Upper lobe of left lung (tissue), 6 donors: ENCODE measurements at regions not wholly inside any gene's neighbourhood (a gene's known extent, or its start where the extent isn't known, plus 50 kb on each side); places are given as distances from the start of the nearest gene placed in this dataset.

Experiments used
- ATAC-seq, 2 donors: fragments of 200-7000 bp; cut with Tn5 transposase; one replicate each; pipeline ENCODE4 v1.9.1; 2022; ENCODE audit warnings: mild to moderate bottlenecking in 2 of 2, moderate library complexity in 2 of 2; ENCODE audit not compliant: low FRiP score in 2 of 2
- DNase-seq, 2 donors: peaks; one replicate each; pipeline ENCODE4 v3.0.0-alpha.2; 2019 to 2020
- H3K27ac ChIP-seq, 4 donors: fragments of 200-600 bp; sonication (generic); one replicate each; pipeline ENCODE4 v1.5.1; 2016 to 2019
- H3K27me3 ChIP-seq, 4 donors: fragments of 200-600 bp; sonication (generic); one replicate each; pipeline ENCODE4 v1.5.1; 2017 to 2019
- H3K36me3 ChIP-seq, 4 donors: fragments of 200-600 bp; sonication (generic); one replicate each; pipeline ENCODE4 v1.5.1; 2016 to 2019
- H3K4me1 ChIP-seq, 4 donors: fragments of 200-600 bp; sonication (generic); one replicate each; pipeline ENCODE4 v1.5.1; 2018 to 2019
- H3K4me3 ChIP-seq, 4 donors: fragments of 200-600 bp; sonication (generic); one replicate each; pipeline ENCODE4 v1.5.1; 2017 to 2019; ENCODE audit warnings: mild to moderate bottlenecking in 2 of 4, moderate library complexity in 1 of 4
- H3K9me3 ChIP-seq, 4 donors: fragments of 200-600 bp; sonication (generic); one replicate each; pipeline ENCODE4 v1.5.1; 2018 to 2019
- EP300 ChIP-seq, 4 donors: sonication (generic); formaldehyde crosslinking; IDR thresholded peaks; one replicate each; pipeline ENCODE4 v1.5.1; 2017; ENCODE audit warnings: antibody characterized with exemption in 4 of 4, control low read depth in 2 of 4
- POLR2A ChIP-seq, 4 donors: fragments of 450-650 bp; IDR thresholded peaks; one replicate each; pipeline ENCODE4 v1.5.1; 2016 to 2017; ENCODE audit warnings: antibody characterized with exemption in 4 of 4, mild to moderate bottlenecking in 2 of 4
- POLR2AphosphoS5 ChIP-seq, 2 donors: sonication (generic); formaldehyde crosslinking; IDR thresholded peaks; one replicate each; pipeline ENCODE4 v1.5.1; 2017; ENCODE audit warnings: antibody characterized with exemption in 2 of 2
- WGBS, 2 donors: methylation state at CpG; one replicate each; pipeline ENCODE4 v1.1.5; 2017 to 2018; 5-methylcytosine and 5-hydroxymethylcytosine counted together
- TF ChIP-seq, protein P1 (sequence below), 6 experiments: fragments of 450-650 bp in 4 of 6; fragments of 200-600 bp in 2 of 6; sonication (generic) in 2 of 6; IDR thresholded peaks; one replicate each; pipeline ENCODE4 v1.5.1; 2016 to 2019; ENCODE audit warnings: antibody characterized with exemption in 6 of 6
- donor health status: DM: no; HTN: no; CAD: no; lungs with moderate emphysema.
- donor health status: DM: no; HTN: yes; CAD: no; lungs with severe emphysema.

GRCh38 chr6:154605178-154605881, 94.8 kb upstream of the CNKSR3 start:
- Histone ChIP-seq H3K27me3 (no peaks in the 10 kb centered on the region), H3K36me3 (no peaks in the 10 kb centered on the region), H3K27ac (no peak overlapping the region), H3K4me3 (no peak overlapping the region), H3K4me1 (peaks cover 0 to 5% (median 0%) of the 10 kb centered on the region in 4 donors), H3K9me3 (no peaks in the 10 kb centered on the region)
- no peak for TF ChIP-seq EP300 (IDR thresholded peaks at IDR 0.05)
- no peak for TF ChIP-seq POLR2A (IDR thresholded peaks at IDR 0.05)
- no peak for TF ChIP-seq POLR2AphosphoS5 (IDR thresholded peaks at IDR 0.05)
- TF ChIP-seq, protein P1, sequence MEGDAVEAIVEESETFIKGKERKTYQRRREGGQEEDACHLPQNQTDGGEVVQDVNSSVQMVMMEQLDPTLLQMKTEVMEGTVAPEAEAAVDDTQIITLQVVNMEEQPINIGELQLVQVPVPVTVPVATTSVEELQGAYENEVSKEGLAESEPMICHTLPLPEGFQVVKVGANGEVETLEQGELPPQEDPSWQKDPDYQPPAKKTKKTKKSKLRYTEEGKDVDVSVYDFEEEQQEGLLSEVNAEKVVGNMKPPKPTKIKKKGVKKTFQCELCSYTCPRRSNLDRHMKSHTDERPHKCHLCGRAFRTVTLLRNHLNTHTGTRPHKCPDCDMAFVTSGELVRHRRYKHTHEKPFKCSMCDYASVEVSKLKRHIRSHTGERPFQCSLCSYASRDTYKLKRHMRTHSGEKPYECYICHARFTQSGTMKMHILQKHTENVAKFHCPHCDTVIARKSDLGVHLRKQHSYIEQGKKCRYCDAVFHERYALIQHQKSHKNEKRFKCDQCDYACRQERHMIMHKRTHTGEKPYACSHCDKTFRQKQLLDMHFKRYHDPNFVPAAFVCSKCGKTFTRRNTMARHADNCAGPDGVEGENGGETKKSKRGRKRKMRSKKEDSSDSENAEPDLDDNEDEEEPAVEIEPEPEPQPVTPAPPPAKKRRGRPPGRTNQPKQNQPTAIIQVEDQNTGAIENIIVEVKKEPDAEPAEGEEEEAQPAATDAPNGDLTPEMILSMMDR (IDR thresholded peaks at IDR 0.05): no peak
- 78 to 86% methylated on average over 8 of the region's 8 CpGs for WGBS, 2 donors
- no peak for DNase-seq
- ATAC-seq: no peak

GRCh38 chr6:154605882-154606370, 95.4 kb upstream of the CNKSR3 start:
- Histone ChIP-seq H3K4me1 (peaks cover 0 to 5% (median 0%) of the 10 kb centered on the region in 4 donors), H3K4me3 (no peak overlapping the region), H3K9me3 (no peaks in the 10 kb centered on the region), H3K36me3 (no peaks in the 10 kb centered on the region), H3K27ac (no peak overlapping the region), H3K27me3 (no peaks in the 10 kb centered on the region)
- ATAC-seq (no peak), DNase-seq (no peak)
- 82 to 96% methylated on average over 7 of the region's 7 CpGs for WGBS, 2 donors
- no peak for TF ChIP-seq POLR2A (IDR thresholded peaks at IDR 0.05)
- TF ChIP-seq EP300 (IDR thresholded peaks at IDR 0.05): no peak
- TF ChIP-seq, protein P1 (IDR thresholded peaks at IDR 0.05): no peak
- TF ChIP-seq POLR2AphosphoS5 (IDR thresholded peaks at IDR 0.05): no peak

DNA sequence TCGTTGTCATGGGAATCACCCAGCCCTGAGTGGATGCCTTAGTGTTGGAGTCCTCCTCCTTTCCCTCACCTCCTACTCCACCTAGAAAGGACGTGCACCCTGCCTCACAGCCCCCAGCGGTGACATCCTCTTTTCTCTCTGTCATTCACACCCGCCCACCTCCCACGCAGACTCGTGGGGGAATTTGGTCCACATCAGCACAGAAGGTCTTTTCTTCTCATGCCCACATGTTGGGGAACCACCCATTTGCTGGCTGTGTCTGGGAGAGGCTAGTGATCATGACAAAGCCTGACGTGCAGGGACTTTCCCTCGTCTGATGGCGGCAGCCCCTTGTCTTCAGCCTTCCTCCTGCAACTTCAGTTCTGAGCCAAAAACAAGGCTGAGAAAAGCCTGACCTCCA, 96.0 kb upstream of the CNKSR3 start:
- 47 to 77% methylated on average over 9 of the region's 9 CpGs for WGBS, 2 donors
- Histone ChIP-seq H3K4me3 (no peak overlapping the region), H3K4me1 (peaks cover 0 to 5% (median 0%) of the 10 kb centered on the region in 4 donors), H3K36me3 (no peaks in the 10 kb centered on the region), H3K9me3 (no peaks in the 10 kb centered on the region), H3K27ac (no peak overlapping the region), H3K27me3 (no peaks in the 10 kb centered on the region)
- ATAC-seq: no peak
- TF ChIP-seq POLR2A (IDR thresholded peaks at IDR 0.05) (no peak), EP300 (IDR thresholded peaks at IDR 0.05) (no peak), POLR2AphosphoS5 (IDR thresholded peaks at IDR 0.05) (no peak)
- TF ChIP-seq, protein P1 (IDR thresholded peaks at IDR 0.05): no peak
- DNase-seq: no peak

- ATAC-seq (peak in 1 of 2 donors; percentile 17), DNase-seq (no peak)
- no peak for TF ChIP-seq EP300 (IDR thresholded peaks at IDR 0.05)
- H3K27me3 ChIP-seq: no peaks in the 10 kb centered on the region
- H3K4me3 ChIP-seq: no peak overlapping the region
- no peaks in the 10 kb centered on the region for H3K36me3 ChIP-seq
- no peak overlapping the region for H3K27ac ChIP-seq
- H3K9me3 ChIP-seq: no peaks in the 10 kb centered on the region
- H3K4me1 ChIP-seq: peaks cover 0 to 5% (median 0%) of the 10 kb centered on the region in 4 donors
- 42 to 69% methylated on average over 2 of the region's 2 CpGs for WGBS, 2 donors
Observed at GRCh38 chr6:154606860-154607259, 96.4 kb upstream of the CNKSR3 start.

DNA sequence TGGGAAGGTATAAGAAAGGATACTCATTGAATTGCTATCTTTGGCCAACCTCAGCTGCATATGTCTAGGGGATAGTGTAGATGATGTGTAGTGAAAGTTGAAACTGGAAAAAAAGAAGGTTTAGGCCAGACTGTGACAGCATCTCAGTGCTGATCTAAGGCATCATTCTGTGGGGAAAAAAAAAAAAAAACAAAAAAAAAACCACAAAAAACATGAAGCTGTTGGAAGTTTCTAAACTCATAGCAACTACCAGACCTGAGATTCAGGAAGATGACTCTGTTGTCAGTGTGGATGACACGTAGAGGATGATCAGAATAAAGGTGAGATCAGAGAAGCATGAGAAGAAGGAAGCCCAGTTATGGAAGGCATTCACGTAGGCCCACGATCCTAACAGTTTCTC, 100.8 kb upstream of the CNKSR3 start:
- ATAC-seq: no peak
- WGBS, 2 donors: 87 to 89% methylated on average over 3 of the region's 3 CpGs
- Histone ChIP-seq H3K27ac (no peak overlapping the region), H3K9me3 (no peaks in the 10 kb centered on the region), H3K27me3 (no peaks in the 10 kb centered on the region), H3K4me3 (no peak overlapping the region), H3K36me3 (no peaks in the 10 kb centered on the region), H3K4me1 (peaks cover 0 to 5% (median 0%) of the 10 kb centered on the region in 4 donors)
- DNase-seq: no peak
- TF ChIP-seq, protein P1 (IDR thresholded peaks at IDR 0.05): no peak
- TF ChIP-seq POLR2A (IDR thresholded peaks at IDR 0.05) (no peak), POLR2AphosphoS5 (IDR thresholded peaks at IDR 0.05) (no peak), EP300 (IDR thresholded peaks at IDR 0.05) (no peak)
